H1 (cell line): ENCODE measurements at regions not wholly inside any gene's neighbourhood (a gene's known extent, or its start where the extent isn't known, plus 50 kb on each side); places are given as distances from the start of the nearest gene placed in this dataset.

Experiments
- CTCF ChIA-PET: fragments of 300-600 bp; sonication (Branson Sonifier 250); formaldehyde crosslinking; loops from one replicate; lab custom pipeline; 2021; ENCODE audit not compliant: partially characterized antibody; lab: Charles Lee
- POLR2A ChIA-PET: fragments of 300-600 bp; sonication (Branson Sonifier 250); formaldehyde crosslinking; loops from one replicate; lab custom pipeline; 2021; ENCODE audit warnings: inconsistent platforms; ENCODE audit not compliant: partially characterized antibody; lab: Charles Lee
- DNase-seq, 2 experiments: peaks; one replicate each; pipeline versions ENCODE4 v3.0.0 to v3.0.0-alpha.2; 2010 to 2022; ENCODE audit warnings: low spot score in 2 of 2, low read depth in 1 of 2, mixed read lengths in 1 of 2
- FAIRE-seq: peaks from 2 replicates; lab custom pipeline; 2011; peaks lifted over from hg19 to GRCh38; lab: Jason Lieb, UNC
- H2AFZ ChIP-seq: 2 replicates; pipeline ENCODE4 v1.8.1; 2012; ENCODE audit warnings: low read length, inconsistent platforms
- H2AK5ac ChIP-seq: 2 replicates; pipeline ENCODE4 v1.6.1; 2013; ENCODE audit warnings: low read depth, low read length
- H2BK120ac ChIP-seq: replicated peaks from 2 replicates; pipeline ENCODE3; 2013; ENCODE audit warnings: low read depth, low read length, inconsistent platforms
- H2BK12ac ChIP-seq: 2 replicates; pipeline ENCODE4 v1.6.1; 2013; ENCODE audit warnings: low read depth, low read length
- H2BK15ac ChIP-seq: 2 replicates; pipeline ENCODE4 v1.6.1; 2013; ENCODE audit warnings: low read length
- H2BK20ac ChIP-seq: 2 replicates; pipeline ENCODE4 v1.6.1; 2013; ENCODE audit warnings: low read length
- H2BK5ac ChIP-seq: 2 replicates; pipeline ENCODE4 v1.6.1; 2013; ENCODE audit warnings: low read depth, low read length
- H3K14ac ChIP-seq: 2 replicates; pipeline ENCODE4 v1.6.1; 2013; ENCODE audit warnings: inconsistent platforms; ENCODE audit not compliant: insufficient read length
- H3K18ac ChIP-seq: 2 replicates; pipeline ENCODE4 v1.6.1; 2013; ENCODE audit warnings: low read length; ENCODE audit errors: extremely low read depth
- H3K23ac ChIP-seq: 2 replicates; pipeline ENCODE4 v1.6.1; 2013; ENCODE audit warnings: inconsistent platforms; ENCODE audit not compliant: insufficient read length
- H3K23me2 ChIP-seq: 2 replicates; pipeline ENCODE4 v1.6.1; 2013; ENCODE audit warnings: low read depth, low read length
- H3K27ac ChIP-seq: 2 replicates; pipeline ENCODE4 v1.6.1; 2011; ENCODE audit warnings: low read depth, low read length, inconsistent platforms
- H3K27me3 ChIP-seq, 4 experiments: replicated peaks in 1 of 4; 1 replicate in 1 of 4; 2 replicates in 3 of 4; pipeline versions ENCODE4 v1.6.1 to v1.8.1; 2011 to 2013; ENCODE audit warnings: low read length in 3 of 4, mild to moderate bottlenecking in 3 of 4, inconsistent platforms in 2 of 4, mixed read lengths in 2 of 4, moderate library complexity in 1 of 4; ENCODE audit not compliant: control insufficient read depth in 3 of 4, insufficient read depth in 3 of 4; ENCODE audit errors: extremely low read depth in 1 of 4
- H3K36me3 ChIP-seq, 4 experiments: 2 replicates each; pipeline versions ENCODE4 v1.6.1 to v1.8.1; 2011 to 2013; ENCODE audit warnings: mild to moderate bottlenecking in 4 of 4, low read length in 3 of 4, moderate library complexity in 2 of 4, control low read depth in 1 of 4, inconsistent platforms in 1 of 4; ENCODE audit not compliant: insufficient read depth in 4 of 4, control insufficient read depth in 2 of 4
- H3K4ac ChIP-seq: replicated peaks from 2 replicates; pipeline ENCODE3; 2013; ENCODE audit warnings: low read length, low read depth, mixed read lengths, inconsistent platforms; ENCODE audit not compliant: insufficient read length
- H3K4me1 ChIP-seq, 4 experiments: replicated peaks in 1 of 4; 1 replicate in 1 of 4; 2 replicates in 3 of 4; pipeline versions ENCODE4 v1.6.1 to v1.8.1; 2011 to 2013; ENCODE audit warnings: low read length in 3 of 4, inconsistent platforms in 2 of 4, mixed read lengths in 1 of 4; ENCODE audit not compliant: insufficient read depth in 4 of 4, control insufficient read depth in 3 of 4
- H3K4me2 ChIP-seq, 2 experiments: 2 replicates each; pipeline versions ENCODE4 v1.6.1 to v1.8.1; 2011 to 2013; ENCODE audit warnings: low read depth in 2 of 2, low read length in 2 of 2, control low read depth in 1 of 2, inconsistent platforms in 1 of 2, mild to moderate bottlenecking in 1 of 2; ENCODE audit not compliant: insufficient read depth in 1 of 2
- H3K4me3 ChIP-seq, 4 experiments: fragments of 200-600, 300-600 bp in 1 of 4; sonication (generic), shearing (Covaris generic), sonication (Bioruptor Twin) in 1 of 4; 2 replicates each; pipeline versions ENCODE4 v1.5.1 to v1.8.1; 2011 to 2016; ENCODE audit warnings: low read length in 4 of 4, low read depth in 3 of 4, control low read depth in 2 of 4, inconsistent platforms in 2 of 4, mild to moderate bottlenecking in 2 of 4, mixed read lengths in 1 of 4, moderate library complexity in 1 of 4; ENCODE audit not compliant: insufficient read depth in 2 of 4; ENCODE audit errors: extremely low read depth in 1 of 4
- H3K56ac ChIP-seq: replicated peaks from 2 replicates; pipeline ENCODE3; 2013; ENCODE audit warnings: low read depth, mild to moderate bottlenecking, mixed read lengths, low read length, inconsistent platforms; ENCODE audit not compliant: insufficient read length
- H3K79me1 ChIP-seq: 2 replicates; pipeline ENCODE4 v1.6.1; 2013; ENCODE audit warnings: low read depth, low read length, control low read depth
- H3K79me2 ChIP-seq, 2 experiments: 2 replicates each; pipeline versions ENCODE4 v1.6.1 to v1.8.1; 2012 to 2013; ENCODE audit warnings: low read length in 2 of 2, mild to moderate bottlenecking in 2 of 2, inconsistent platforms in 1 of 2; ENCODE audit not compliant: insufficient read depth in 2 of 2, control insufficient read depth in 1 of 2
- H3K9ac ChIP-seq, 4 experiments: replicated peaks in 1 of 4; 1 replicate in 1 of 4; 2 replicates in 3 of 4; pipeline versions ENCODE4 v1.6.1 to v1.8.1; 2011 to 2013; ENCODE audit warnings: low read depth in 3 of 4, low read length in 3 of 4, control low read depth in 2 of 4, mild to moderate bottlenecking in 2 of 4, moderate library complexity in 2 of 4, inconsistent platforms in 1 of 4; ENCODE audit errors: extremely low read depth in 1 of 4
- H3K9me3 ChIP-seq, 2 experiments: 2 replicates each; pipeline versions ENCODE4 v1.6.1 to v1.8.1; 2012 to 2013; ENCODE audit warnings: mild to moderate bottlenecking in 2 of 2, moderate library complexity in 2 of 2, control low read depth in 1 of 2, inconsistent platforms in 1 of 2, low read depth in 1 of 2, low read length in 1 of 2, mixed read lengths in 1 of 2; ENCODE audit not compliant: insufficient read depth in 2 of 2
- H4K20me1 ChIP-seq, 2 experiments: replicated peaks in 1 of 2; 2 replicates each; pipeline versions ENCODE3 to v1.8.1; 2011 to 2013; ENCODE audit warnings: inconsistent platforms in 2 of 2, low read length in 2 of 2, mild to moderate bottlenecking in 1 of 2; ENCODE audit not compliant: insufficient read depth in 2 of 2, control insufficient read depth in 1 of 2
- H4K5ac ChIP-seq: 2 replicates; pipeline ENCODE4 v1.6.1; 2013; ENCODE audit warnings: low read length, low read depth, mixed read lengths, inconsistent platforms; ENCODE audit not compliant: insufficient read length
- H4K8ac ChIP-seq: 2 replicates; pipeline ENCODE4 v1.8.0; 2013; ENCODE audit warnings: mild to moderate bottlenecking, moderate library complexity, low read length, inconsistent platforms; ENCODE audit not compliant: insufficient read depth; ENCODE audit errors: extremely low read depth
- H4K91ac ChIP-seq: replicated peaks from 2 replicates; pipeline ENCODE3; 2013; ENCODE audit warnings: low read length, mixed read lengths, inconsistent platforms; ENCODE audit not compliant: insufficient read length
- FOSL1 ChIP-seq: IDR thresholded peaks from 2 replicates; pipeline ENCODE4 v1.6.1; 2011; ENCODE audit warnings: mild to moderate bottlenecking, low read depth, low read length, moderate library complexity; ENCODE audit not compliant: insufficient read depth
- KDM4A ChIP-seq: IDR thresholded peaks from one replicate; pipeline ENCODE4 v1.7.1; 2012; ENCODE audit warnings: low read depth, mild to moderate bottlenecking, moderate library complexity, low read length, inconsistent platforms; ENCODE audit not compliant: severe bottlenecking
- RAD21 ChIP-seq, 2 experiments: IDR thresholded peaks in 1 of 2; conservative IDR thresholded peaks in 1 of 2; 2 replicates each; pipeline ENCODE4 v1.6.1; 2011; ENCODE audit warnings: low read depth in 2 of 2, low read length in 2 of 2, improper control_type of control experiment in 1 of 2, inconsistent platforms in 1 of 2, mild to moderate bottlenecking in 1 of 2, moderate library complexity in 1 of 2
- TEAD4 ChIP-seq: IDR thresholded peaks from 2 replicates; pipeline ENCODE4 v1.6.1; 2012; ENCODE audit warnings: low read depth, low read length, inconsistent platforms, mixed read lengths
- WGBS, 2 experiments: shearing (Covaris generic) in 1 of 2; methylation state at CpG; one replicate each; pipeline versions ENCODE4 v1.1.6 to v1.1.7; 2013 to 2015; ENCODE audit warnings: low lambda C conversion rate in 2 of 2, mixed read lengths in 2 of 2, inconsistent platforms in 1 of 2, low coverage in 1 of 2, missing lambda C conversion rate in 1 of 2; ENCODE audit not compliant: insufficient replicate concordance in 2 of 2, insufficient coverage in 1 of 2, insufficient read length in 1 of 2; ENCODE audit errors: extremely low coverage in 1 of 2, missing lambda C conversion rate in 1 of 2; 5-methylcytosine and 5-hydroxymethylcytosine counted together

DNA sequence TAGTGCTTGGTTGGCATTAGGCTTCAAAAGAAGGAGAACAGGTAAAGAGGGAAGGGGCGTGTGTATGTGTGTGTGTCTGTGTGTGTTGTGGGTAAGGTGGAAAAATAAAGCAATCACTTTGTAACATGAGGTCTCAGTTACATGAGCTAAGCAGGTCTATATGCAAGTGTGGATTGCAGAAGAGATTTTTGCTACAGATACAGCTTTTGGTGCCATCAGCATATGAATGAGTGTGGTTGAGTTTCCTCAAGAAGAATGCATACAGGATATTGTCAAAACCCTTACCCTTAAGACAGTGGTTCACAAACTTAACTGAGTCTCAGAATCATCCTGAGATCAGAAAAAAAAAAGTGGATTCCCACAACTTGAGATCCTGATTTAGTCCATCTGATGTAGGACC is 220.5 kb upstream of the HTR2C start:
- no peaks in the 10 kb centered on the region for H4K20me1 ChIP-seq
- H3K27ac ChIP-seq = no peak overlapping the region
- no peak overlapping the region for H3K4me3 ChIP-seq
- H3K23me2 ChIP-seq = peaks cover 2% of the 10 kb centered on the region; the same call in 1 of the 2 replicates
- no peak overlapping the region for H3K23ac ChIP-seq
- no peak overlapping the region for H3K14ac ChIP-seq
- no peaks in the 10 kb centered on the region for H3K9me3 ChIP-seq
- TF ChIP-seq FOSL1 (no peak), TEAD4 (no peak), KDM4A (no peak), RAD21 (IDR thresholded peaks at IDR 0.05 in 1 of 2, conservative IDR thresholded peaks at IDR 0.05 in 1 of 2; ENCODE audit: low read depth in 2 of 2, low read length in 2 of 2) (no peak)
- POLR2A ChIA-PET = interaction anchor here (1.1 kb wide), 1 partner anchor 12 kb away, joined by 3 read pairs; no protein-coding TSS in a partner anchor
- no peak overlapping the region for H3K4ac ChIP-seq
- H3K36me3 ChIP-seq = no peaks in the 10 kb centered on the region
- H2BK12ac ChIP-seq = no peak overlapping the region
- CTCF ChIA-PET = no interaction called here
- H4K91ac ChIP-seq = no peak overlapping the region
- H3K4me2 ChIP-seq = peak overlapping the region; percentile 28; a peak in 2 of 4 replicates
- no peak overlapping the region for H2AK5ac ChIP-seq
- no peak overlapping the region for H2BK5ac ChIP-seq
- H3K18ac ChIP-seq = no peak overlapping the region
- H3K9ac ChIP-seq = no peak overlapping the region
- no peaks in the 10 kb centered on the region for H3K79me2 ChIP-seq
- H2BK120ac ChIP-seq = no peak overlapping the region
- H4K5ac ChIP-seq = no peak overlapping the region
- no peak for DNase-seq
- no peak overlapping the region for H4K8ac ChIP-seq
- no peak overlapping the region for H2BK15ac ChIP-seq
- H3K27me3 ChIP-seq = no peaks in the 10 kb centered on the region
- H3K79me1 ChIP-seq = no peaks in the 10 kb centered on the region
- no peak overlapping the region for H2BK20ac ChIP-seq
- H3K4me1 ChIP-seq = peaks cover 0 to 2% (median 0%) of the 10 kb centered on the region in 4 experiments; a peak in 2 of 7 replicates
- H3K56ac ChIP-seq = no peak overlapping the region
- H2AFZ ChIP-seq = no peak overlapping the region
- no peak for FAIRE-seq
- whole genome bisulfite sequencing, 2 experiments = 75% methylated on average over 1 of the region's 1 CpG; no CpG with 5 or more reads in 1 of the 2 experiments
